ENCODE measurements at regions not wholly inside any gene's neighbourhood (a gene's known extent, or its start where the extent isn't known, plus 50 kb on each side); places are given as distances from the start of the nearest gene placed in this dataset.

- Mint-ChIP-seq H3K36me3 (peaks cover 23% of the 10 kb centered on the region), H3K4me1 (peaks cover 39% of the 10 kb centered on the region), H3K27ac (no peak overlapping the region), H3K27me3 (ENCODE audit: low read depth) (no peaks in the 10 kb centered on the region), H3K9me3 (peaks cover 3% of the 10 kb centered on the region), H3K4me3 (no peak overlapping the region)
- no peak for DNase-seq (ENCODE audit: low spot score in 2 of 2, unreplicated experiment in 2 of 2)
- no peak for TF ChIP-seq CTCF (IDR thresholded peaks at IDR 0.05; ENCODE audit: unreplicated experiment)
Measured at GRCh38 chr21:16537501-16537900, 807.7 kb downstream of the USP25 start.

GRCh38 chr21:16538405-16538804 is 808.6 kb downstream of the USP25 start:
- Mint-ChIP-seq H3K4me1 (peaks cover 31% of the 10 kb centered on the region), H3K36me3 (peaks cover 29% of the 10 kb centered on the region), H3K27ac (no peak overlapping the region), H3K9me3 (peaks cover 3% of the 10 kb centered on the region), H3K4me3 (no peak overlapping the region), H3K27me3 (ENCODE audit: low read depth) (no peaks in the 10 kb centered on the region)
- TF ChIP-seq CTCF (IDR thresholded peaks at IDR 0.05; ENCODE audit: unreplicated experiment) = no peak
- DNase-seq (ENCODE audit: low spot score in 2 of 2, unreplicated experiment in 2 of 2) = no peak

GRCh38 chr21:16538936-16539440 is 809.2 kb downstream of the USP25 start:
- Mint-ChIP-seq H3K9me3 (peaks cover 3% of the 10 kb centered on the region), H3K36me3 (peaks cover 32% of the 10 kb centered on the region), H3K4me3 (no peak overlapping the region), H3K27me3 (ENCODE audit: low read depth) (no peaks in the 10 kb centered on the region), H3K27ac (no peak overlapping the region), H3K4me1 (peaks cover 25% of the 10 kb centered on the region)
- no peak for DNase-seq (ENCODE audit: low spot score in 2 of 2, unreplicated experiment in 2 of 2)
- no peak for TF ChIP-seq CTCF (IDR thresholded peaks at IDR 0.05; ENCODE audit: unreplicated experiment)

GRCh38 chr21:16540966-16541727 is 811.4 kb downstream of the USP25 start:
- H3K4me3 Mint-ChIP-seq = no peak overlapping the region
- H3K4me1 Mint-ChIP-seq = peaks cover 7% of the 10 kb centered on the region
- H3K36me3 Mint-ChIP-seq = peaks cover 40% of the 10 kb centered on the region
- no peaks in the 10 kb centered on the region for H3K27me3 Mint-ChIP-seq (ENCODE audit: low read depth)
- no peak for DNase-seq (ENCODE audit: low spot score in 2 of 2, unreplicated experiment in 2 of 2)
- no peak overlapping the region for H3K27ac Mint-ChIP-seq
- TF ChIP-seq CTCF (IDR thresholded peaks at IDR 0.05; ENCODE audit: unreplicated experiment) = no peak
- H3K9me3 Mint-ChIP-seq = peaks cover 7% of the 10 kb centered on the region

- H3K4me1 Mint-ChIP-seq = peaks cover 20% of the 10 kb centered on the region
- no peak for TF ChIP-seq CTCF (IDR thresholded peaks at IDR 0.05; ENCODE audit: unreplicated experiment)
- H3K27me3 Mint-ChIP-seq (ENCODE audit: low read depth) = no peaks in the 10 kb centered on the region
- H3K27ac Mint-ChIP-seq = peak overlapping the region; percentile 90
- H3K9me3 Mint-ChIP-seq = peaks cover 4% of the 10 kb centered on the region
- no peak overlapping the region for H3K4me3 Mint-ChIP-seq
- no peak for DNase-seq (ENCODE audit: low spot score in 2 of 2, unreplicated experiment in 2 of 2)
- peaks cover 7% of the 10 kb centered on the region for H3K36me3 Mint-ChIP-seq
Measured at GRCh38 chr21:16550118-16550517, 820.3 kb downstream of the USP25 start.

Measured in mesothelial cell of epicardium (in vitro differentiated cells).